NCI-H2081 (cell line): ENCODE measurements at regions not wholly inside any gene's neighbourhood (a gene's known extent, or its start where the extent isn't known, plus 50 kb on each side); places are given as distances from the start of the nearest gene placed in this dataset.

Experiments
- DNase-seq, 2 experiments: peaks; one replicate each; lab custom pipeline; 2025; lab: John Stamatoyannopoulos, UW

DNA sequence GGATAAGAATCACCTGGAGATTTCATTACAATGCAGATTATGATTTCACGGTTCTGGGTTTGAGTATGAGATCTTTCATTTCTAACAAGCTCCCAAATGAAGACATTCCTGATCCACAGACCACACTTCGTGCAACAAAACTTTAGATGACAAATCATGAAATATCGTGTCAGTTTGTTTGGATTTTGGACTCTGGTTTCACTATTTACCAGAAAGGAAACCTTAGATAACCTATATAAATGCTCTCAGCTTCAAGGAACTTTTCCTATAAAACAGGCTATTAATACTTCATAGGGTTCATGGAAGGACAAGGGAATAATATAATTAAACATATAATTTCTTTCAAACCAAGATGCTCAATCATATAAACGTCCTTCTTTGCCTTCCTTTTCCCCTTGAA, 930.5 kb upstream of the SLC10A2 start:
- no peak for DNase-seq

DNA sequence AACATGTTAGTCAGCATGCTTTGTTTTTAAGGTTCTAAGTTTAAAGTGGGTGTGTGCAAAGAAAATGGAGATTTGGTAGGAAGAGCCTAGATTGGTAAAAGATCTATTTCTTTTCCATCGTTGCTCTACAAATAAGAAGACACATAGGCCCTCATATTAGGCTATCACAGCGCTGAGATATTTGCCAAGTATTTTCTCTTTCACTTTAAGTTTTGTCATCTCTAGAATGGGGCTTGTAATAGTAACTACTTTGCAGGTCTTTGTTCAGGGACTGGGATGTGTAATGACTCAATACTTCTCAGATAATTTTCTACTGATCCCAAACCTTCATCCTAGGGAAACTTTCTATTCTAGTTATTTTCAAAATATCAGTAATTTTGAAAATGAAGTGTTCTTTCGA, 917.7 kb upstream of the SLC10A2 start:
- no peak for DNase-seq

DNA sequence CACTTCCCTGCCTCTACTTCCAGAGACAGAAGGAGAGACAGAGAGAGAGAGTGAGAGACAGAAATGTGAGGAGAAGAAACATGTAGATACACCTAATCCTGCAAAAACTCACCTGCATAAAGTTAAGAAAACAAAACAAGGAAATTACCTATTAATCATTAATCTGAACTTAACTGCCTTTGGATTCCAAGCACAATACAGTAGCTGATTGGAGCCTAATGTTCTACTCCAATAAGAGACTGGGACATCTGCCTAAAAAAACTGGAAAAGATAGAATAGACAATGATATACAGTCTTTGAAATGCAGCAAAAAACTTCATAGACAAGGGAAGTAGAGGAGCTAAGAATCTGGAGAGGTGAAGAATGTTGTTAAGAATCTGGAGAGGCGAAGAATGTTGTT, 910.2 kb upstream of the SLC10A2 start:
- no peak for DNase-seq

DNA sequence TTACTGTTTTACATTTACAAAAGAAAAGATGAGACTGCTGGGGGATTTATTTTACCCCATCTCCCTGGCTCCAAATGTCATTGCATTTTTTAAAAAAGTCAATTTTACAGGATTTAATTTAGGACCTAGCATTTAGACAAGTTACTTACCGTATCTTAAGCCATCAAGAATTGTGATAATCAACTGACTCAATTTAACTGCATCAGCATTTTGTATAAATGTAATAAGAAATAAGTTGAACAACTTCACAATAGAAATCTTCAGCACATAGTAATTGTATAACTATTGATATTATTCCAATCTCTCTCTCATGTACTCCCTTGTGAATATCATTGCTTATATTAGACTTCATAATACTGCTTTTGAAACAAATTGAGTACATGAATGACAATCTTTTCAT, 907.5 kb upstream of the SLC10A2 start:
- no peak for DNase-seq

DNA sequence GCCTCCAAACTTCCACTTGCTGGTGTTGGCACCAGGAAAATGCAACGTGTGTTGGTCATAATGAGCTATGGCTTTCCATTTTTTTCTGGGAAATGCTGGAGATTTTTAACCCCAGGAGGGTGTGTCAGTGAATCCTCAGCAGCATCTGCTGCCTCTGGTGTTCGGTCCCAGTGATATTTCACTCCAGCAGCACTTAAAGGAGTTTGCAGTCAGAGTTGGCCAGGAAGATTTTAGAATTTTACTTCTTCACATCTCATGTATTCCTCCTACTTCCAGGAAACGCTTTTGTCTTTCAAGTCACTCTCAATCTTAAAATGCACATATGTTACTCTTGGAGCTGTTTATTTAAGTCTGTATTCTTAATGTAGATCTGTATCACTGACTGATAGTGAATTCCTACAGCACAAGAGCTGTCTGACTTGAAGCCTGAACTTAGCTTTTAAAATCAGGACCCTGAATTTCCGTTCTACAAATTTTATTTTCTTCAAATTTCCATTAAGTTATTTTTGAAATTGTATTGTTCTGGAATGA, 903.4 kb upstream of the SLC10A2 start:
- no peak for DNase-seq

DNA sequence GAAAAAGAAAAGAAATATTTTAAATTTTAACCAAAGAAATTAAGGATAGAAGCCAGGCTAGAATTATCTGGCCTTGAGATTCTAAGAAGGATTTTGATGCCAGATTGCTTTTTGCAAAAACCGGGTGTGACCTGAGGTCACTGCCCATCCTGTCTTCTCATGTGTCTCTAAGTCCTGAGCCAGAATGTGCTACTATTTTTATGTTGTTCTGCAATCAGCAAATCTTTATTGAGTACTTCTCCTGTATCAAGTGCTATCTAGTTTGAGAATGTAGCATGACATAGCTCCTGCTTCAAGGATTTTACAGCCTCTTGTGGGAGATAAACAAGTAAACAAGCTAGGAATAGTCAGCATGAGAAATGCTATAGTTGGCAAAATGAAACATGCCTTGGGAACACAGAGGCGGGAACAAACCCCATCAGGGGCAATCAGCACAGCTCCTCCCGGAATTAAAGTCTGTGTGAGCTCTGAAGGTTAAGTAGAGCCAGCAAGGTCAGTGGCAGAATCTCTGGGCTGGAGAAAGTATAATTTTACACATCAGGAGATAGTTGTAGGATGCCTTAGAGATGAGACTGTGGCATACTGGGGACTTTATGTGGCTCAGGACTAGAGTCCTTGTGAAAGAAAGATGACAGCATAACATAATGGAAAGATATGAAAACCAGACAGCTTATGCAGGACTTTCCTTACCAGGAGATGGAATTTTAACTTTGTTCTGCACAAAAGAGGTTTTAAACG, 899.5 kb upstream of the SLC10A2 start:
- no peak for DNase-seq

DNA sequence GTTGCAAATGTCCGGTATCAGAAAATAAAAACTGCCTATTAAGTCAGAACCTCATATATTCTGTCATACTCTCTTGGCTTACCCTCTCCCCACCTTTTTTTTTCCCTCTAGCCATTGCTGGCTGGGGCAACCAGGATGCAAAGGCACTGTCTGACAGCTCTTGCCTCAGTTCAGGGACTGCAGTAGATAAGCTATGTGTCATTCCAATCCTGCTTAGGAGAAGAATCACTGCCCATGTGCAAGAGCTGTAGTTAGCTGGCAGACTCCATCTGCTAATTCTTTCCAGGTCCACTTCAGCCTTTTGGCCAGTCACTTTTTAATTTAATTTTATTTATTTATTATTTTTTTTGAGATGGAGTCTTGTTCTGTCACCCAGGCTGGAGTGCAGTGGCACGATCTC, 895.6 kb upstream of the SLC10A2 start:
- no peak for DNase-seq

DNA sequence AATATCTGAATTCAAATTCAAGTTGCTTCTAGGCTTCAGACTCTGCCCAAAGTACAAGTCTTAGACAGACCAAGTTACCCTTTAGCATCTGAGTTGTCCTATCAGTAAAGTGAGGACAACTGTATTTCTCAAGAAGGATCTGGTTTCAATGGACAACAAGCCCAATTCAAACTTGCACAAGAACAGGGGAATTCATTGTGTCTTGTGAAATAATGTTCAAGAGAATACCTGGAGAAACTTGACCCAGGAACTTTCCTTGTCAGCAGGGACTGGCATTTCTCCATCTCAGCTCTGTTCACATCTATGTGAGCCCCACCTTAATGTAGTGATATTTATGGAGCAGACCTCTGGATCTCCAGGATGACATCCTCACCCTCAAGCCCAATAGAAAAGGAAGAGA, 894.9 kb upstream of the SLC10A2 start:
- DNase-seq = no peak

DNA sequence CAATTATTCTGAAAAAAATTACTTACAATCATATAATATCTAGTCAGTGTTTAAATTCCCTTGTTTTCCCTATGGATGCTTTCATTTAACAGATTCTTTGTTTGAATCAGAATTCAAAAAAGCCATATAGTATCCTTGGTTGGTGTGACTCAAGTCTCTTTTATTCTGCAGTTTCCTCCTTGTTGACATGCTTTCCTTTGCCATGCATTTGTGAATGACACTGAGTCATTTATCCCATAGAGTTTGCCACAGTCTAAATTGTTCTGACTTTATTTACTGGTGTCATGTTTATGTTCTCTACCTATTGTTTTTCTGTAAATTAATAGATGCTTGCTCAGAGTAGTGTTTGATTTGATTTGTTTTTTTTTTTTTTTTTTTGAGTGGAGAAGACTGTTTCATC, 893.8 kb upstream of the SLC10A2 start:
- no peak for DNase-seq

DNA sequence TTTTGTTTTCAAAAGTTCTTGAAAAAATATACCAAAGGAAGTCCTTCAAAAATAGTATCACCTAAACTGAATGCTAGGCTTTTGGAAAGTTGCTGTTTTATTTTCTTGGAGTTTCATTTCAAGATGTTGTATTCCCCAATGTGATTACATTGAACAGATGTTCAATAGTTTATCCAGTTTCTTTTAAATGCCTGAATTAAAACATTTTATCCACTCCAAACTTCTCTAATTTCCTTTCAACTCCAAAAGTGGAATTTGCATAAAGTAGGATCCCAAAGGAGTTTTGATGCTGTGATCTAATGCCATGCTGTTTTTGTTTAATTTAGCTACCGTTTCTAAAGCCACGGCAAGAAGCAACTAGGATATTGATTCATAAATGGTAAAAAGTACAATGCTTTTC, 892.5 kb upstream of the SLC10A2 start:
- DNase-seq = no peak

DNA sequence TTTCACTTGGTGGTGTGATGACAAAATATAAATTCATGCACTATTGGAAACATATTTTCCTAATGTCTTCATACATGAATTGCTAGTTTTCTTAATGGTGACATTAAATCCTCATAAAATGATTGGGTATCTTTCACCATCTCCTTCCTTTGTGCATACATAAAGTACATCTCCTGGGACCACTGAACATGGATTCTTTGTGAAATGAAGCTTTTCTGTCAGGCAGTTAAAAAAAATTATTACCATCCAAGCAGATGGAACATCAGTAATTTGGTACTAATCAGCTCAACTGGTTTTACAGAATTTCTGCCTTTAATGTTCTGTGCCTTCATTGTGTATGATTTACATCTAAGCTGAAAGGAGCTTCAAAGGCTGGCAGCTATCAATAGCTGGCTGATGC, 891.7 kb upstream of the SLC10A2 start:
- no peak for DNase-seq

DNA sequence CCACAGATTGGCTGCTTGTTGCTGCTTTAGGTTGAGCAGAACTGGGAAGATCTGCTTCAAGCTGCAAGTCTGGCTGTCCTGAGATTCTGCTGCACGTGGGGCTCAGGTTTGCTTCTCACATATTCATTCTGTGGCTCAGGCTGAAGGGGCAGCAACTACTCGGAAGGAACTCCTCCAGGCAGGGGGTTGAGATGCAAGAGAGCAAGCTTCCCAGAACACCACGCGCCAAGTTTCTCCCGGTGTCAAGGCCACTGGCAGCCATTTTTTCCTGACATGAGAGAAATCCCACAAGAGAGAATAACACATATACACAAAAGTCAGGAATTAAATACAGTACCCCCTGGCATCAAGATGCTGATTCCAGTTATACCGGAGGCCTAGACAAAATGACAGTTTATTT, 887.6 kb upstream of the SLC10A2 start:
- DNase-seq = no peak

DNA sequence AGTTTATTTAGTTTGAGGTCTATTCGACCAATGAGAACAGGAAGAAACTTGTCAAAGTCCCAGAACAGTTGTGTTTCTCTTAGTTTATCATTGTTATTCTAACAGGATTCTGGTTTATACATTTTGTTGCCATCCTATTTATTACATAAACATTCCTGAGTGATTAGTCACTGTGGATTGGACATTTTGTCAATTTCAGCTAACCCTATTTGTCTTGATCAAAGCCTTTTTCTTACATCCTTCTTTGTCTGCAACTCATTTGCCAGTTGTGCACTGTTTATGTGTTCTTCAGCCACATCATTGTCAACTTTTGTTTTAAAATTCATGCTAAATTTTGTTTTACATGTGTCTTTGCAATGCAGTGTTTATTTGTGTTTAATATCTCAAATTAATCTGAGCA, 886.0 kb upstream of the SLC10A2 start:
- no peak for DNase-seq

DNA sequence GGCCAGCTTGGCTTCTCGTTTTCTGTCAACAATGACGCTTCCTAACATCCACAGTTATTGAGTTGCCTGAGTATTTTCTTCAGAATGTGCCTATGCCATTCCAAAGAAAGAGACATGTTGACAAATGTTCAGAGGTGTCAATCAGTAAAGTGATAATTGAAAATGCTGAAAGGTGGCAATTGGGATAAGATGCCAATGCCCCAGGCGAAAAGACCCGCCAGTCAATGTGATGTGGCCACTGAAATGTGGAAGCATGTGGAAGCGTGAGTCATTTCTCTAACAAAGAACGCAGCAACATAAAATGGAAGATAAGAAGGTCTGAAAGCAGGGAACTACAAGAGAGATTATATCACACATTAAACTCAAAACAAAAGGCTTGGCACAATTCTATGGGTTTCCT, 882.2 kb upstream of the SLC10A2 start:
- no peak for DNase-seq

DNA sequence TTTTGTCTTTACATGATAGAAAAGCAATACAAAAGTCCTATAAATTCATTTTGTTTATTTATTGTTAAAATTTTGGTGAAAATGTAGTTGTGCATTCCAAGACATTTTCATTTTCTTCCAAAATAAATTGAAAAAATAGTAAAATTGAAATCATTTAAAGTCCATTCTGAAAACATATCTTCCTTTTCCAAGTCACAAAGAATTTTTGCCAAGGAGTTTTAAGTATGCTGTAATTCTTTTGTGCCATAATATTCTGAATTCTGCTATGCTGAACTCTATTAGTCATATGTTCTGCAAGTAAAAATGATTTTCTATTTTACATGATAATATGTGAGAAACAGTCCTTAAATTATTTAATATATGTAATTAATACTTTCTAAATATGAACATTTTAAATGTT, 879.6 kb upstream of the SLC10A2 start:
- no peak for DNase-seq

DNA sequence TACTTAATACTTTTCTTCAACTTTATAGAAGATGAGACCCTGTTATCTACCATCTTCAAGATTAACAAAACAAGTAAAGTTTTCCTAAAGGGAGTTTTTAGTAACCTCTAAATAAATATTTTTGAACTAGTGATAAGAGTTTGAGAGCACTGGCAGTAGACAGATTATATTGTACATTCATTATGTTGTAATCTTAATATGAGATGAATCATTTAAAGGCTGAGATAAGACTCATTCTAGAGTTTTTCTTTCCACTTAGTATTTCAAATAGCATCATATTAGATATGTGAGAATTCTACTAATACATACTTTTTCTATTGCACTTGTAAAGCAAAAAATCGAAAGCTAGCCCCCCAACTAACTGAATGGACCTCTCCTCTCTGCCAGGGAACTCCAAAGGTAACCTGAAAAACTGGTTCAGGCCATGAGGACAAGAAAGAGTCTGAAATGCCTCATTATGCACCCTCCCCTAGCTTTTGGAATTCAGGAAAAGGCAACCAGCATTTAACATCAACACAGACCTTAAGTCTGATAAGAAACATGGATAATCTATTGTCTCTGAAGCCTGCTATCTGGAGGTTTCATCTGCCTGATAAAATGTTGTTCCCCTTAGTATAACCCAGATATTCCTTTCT, 875.4 kb upstream of the SLC10A2 start:
- no peak for DNase-seq

DNA sequence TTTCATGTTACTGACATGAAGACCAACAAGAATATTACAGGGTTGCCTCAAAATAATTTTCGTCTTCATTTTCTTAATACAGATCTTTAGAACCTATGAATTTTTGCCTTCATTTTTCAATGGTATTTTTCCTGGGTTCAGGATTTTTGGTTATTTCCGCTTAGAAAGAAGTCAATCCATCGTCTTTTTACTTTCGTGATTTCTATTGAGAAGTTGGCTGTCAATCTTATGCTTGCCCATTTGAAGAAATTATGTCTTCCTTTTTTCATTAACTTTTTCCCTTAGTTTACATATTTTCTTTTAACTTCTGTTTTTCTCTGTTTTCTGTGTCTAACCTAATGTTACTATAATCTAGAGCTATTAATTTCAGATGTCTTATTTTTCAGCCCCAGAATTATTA, 868.9 kb upstream of the SLC10A2 start:
- DNase-seq = no peak

DNA sequence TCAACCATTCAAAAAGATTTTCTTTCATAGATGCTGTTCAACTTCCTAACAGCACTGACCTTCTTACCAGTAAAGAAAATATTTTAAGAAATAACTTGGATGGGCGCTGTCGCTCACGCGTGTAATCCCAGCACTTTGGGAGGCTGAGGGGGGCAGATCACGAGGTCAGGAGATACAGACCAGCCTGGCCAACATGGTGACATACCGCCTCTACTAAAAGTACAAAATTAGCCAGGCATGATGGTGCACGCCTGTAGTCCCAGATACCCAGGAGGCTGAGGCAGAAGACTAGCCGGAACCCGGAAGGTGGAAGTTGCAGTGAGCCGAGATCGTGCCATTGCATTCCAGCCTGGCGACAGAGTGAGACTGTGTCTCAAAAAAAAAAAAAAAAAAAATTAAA, 865.7 kb upstream of the SLC10A2 start:
- no peak for DNase-seq

DNA sequence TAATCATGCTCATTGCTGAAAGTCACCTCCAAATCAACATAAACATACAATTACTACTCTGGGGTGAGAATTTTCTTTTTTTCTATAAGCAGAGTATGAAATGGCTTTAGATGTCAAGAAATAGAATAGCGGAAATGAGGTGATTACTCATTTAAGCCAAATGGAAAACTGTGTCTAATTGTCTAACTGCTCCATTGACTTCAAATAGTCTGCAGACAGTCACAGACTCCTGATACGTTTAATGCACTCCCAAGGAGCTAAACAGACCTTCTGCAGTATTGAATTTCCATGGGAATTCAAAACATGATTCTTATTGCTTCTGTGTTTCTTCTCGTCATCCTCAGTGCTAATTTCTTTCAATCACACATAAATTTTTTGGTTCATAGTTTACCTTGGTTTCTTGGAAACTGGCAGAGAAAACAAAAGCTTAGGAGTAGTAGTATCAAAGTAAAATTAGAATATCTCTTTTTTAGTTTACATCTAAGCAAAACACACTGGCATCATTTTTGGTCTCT, 865.2 kb upstream of the SLC10A2 start:
- no peak for DNase-seq

DNA sequence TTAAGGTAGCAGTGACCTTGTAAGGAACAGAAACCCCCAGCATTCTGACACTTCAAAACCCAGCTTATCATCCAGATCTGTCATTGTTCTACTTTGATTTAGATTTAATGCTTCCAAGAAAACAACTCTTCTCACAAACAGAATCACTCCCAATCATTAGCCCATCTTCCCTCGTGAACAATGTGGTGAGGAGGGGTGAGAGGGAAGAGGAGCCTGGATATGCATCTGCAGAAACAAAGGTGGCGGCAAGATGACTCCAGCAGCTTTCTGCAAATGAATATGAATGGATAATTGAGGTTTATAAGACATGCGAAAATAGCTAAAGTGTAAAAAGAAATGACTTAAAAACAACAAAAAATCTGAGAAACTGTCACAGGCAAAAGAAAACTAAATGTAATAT, 859.9 kb upstream of the SLC10A2 start:
- DNase-seq = no peak

DNA sequence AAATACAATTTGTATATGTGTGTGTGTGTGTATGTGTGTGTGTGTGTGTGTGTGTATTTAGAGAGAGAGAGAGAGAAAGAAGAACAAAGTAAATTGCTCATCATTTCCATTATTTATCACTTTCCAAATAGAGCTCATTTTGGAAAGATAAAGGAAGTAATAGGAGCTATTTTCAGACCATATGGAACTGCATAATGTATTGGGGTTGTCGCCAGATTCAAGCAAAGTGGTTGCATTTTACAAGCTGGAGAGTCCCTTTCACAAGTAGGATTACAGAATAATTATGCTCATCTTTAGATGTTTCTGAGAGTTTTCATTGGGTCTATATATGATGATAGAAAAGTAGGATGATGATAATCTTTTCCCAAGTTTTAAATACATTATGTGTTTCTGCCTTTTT, 842.7 kb upstream of the SLC10A2 start:
- DNase-seq = no peak

DNA sequence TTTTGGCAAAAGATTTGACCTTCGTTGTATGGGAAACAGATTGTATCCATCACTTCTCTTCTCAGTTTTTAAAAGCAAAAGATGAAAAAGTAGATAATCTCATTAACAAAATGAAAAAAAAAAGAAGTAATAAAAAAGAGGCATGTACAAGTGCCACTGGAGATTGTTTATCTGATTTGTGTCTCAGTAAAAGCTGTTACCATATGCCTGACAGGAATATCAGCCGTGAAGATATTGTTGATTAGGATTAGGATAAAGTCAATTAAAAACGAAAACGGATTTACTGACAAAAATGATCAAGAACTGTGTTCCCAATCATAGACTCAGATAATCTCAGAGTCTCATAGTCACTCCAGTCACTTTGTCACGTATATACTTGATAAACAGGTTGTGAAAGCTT, 842.1 kb upstream of the SLC10A2 start:
- no peak for DNase-seq

DNA sequence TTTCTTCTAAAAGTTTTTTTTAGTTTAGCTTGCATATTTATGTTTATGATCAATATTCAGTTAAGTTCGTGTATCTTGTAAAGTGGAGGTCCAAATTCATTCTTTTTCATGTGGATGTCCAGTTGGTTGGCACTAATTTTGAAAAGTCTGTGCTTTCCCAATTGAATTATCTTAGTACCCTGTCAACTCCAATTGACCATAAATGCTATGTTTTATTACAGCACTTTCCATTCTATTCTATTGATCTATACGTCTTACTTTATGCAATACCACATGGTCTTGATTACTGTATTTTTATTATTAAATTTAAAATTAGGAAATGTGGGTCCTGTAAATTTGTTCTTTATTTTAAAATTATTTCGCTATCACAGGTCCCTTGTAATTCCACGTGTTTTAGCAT, 837.6 kb upstream of the SLC10A2 start:
- DNase-seq = no peak

DNA sequence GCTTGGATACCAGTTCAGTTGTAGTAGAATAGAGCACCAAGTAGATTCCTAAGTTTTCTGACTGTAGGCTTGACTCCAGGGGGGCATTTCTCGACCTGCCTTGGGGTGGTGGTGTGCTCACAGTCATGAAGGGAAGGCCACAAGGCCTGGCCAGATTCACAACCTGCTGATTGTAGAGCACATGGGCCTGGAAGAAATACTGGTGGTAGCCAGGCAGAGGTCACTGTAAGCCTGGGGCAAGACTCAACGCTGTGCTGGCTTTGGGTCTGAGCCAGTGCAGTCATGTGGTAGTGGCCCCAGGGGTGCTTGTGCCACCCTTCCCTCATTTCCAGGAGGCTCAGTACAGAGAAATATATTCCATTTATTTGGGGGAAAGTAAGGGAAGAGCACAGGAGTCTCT, 832.3 kb upstream of the SLC10A2 start:
- DNase-seq = no peak
